AG09309 (cell line): ENCODE measurements at regions not wholly inside any gene's neighbourhood (a gene's known extent, or its start where the extent isn't known, plus 50 kb on each side); places are given as distances from the start of the nearest gene placed in this dataset.

Experiments
- DNase-seq: peaks from one replicate; pipeline ENCODE4 v3.0.0-alpha.2; 2010; ENCODE audit warnings: low read depth
- H3K4me3 ChIP-seq: 2 replicates; pipeline ENCODE4 v1.5.1; 2011; ENCODE audit warnings: mild to moderate bottlenecking, low read depth, low read length, moderate library complexity; ENCODE audit not compliant: control insufficient read depth
- TF ChIP-seq, protein P1 (sequence below): IDR thresholded peaks from 2 replicates; pipeline ENCODE4 v1.5.1; 2011; ENCODE audit warnings: mild to moderate bottlenecking, low read depth, low read length, inconsistent platforms; ENCODE audit not compliant: insufficient read depth, control insufficient read depth; ENCODE audit errors: missing control alignments

- TF ChIP-seq, protein P1, sequence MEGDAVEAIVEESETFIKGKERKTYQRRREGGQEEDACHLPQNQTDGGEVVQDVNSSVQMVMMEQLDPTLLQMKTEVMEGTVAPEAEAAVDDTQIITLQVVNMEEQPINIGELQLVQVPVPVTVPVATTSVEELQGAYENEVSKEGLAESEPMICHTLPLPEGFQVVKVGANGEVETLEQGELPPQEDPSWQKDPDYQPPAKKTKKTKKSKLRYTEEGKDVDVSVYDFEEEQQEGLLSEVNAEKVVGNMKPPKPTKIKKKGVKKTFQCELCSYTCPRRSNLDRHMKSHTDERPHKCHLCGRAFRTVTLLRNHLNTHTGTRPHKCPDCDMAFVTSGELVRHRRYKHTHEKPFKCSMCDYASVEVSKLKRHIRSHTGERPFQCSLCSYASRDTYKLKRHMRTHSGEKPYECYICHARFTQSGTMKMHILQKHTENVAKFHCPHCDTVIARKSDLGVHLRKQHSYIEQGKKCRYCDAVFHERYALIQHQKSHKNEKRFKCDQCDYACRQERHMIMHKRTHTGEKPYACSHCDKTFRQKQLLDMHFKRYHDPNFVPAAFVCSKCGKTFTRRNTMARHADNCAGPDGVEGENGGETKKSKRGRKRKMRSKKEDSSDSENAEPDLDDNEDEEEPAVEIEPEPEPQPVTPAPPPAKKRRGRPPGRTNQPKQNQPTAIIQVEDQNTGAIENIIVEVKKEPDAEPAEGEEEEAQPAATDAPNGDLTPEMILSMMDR, result no peak
- no peak for DNase-seq
- no peak overlapping the region for H3K4me3 ChIP-seq
Measured at GRCh38 chr2:74063486-74063885, 78.8 kb downstream of the TET3 start.

DNA sequence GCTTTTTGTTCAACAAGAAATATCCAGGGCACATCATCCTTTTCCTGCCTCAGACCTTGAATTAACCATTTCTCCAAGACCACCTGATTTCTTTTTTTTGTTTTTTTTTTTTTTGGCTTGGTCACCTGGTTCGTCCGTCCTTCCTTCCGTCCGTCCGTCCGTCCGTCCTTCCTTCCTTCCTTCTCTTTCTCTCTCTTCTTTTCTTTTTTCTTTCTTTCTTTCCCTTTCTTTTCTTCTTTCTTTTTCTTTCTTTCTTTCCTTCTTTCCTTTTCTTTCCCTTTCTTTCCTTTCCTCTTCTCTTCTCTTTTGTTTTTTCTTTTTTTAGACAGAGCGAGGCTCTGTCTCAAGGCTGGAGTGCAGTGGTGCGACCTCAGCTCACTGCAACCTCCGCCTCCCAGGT is 80.7 kb downstream of the TET3 start:
- TF ChIP-seq, protein P1, result no peak
- no peak for DNase-seq
- no peak overlapping the region for H3K4me3 ChIP-seq

- H3K4me3 ChIP-seq, result no peak overlapping the region
- DNase-seq, result no peak
- TF ChIP-seq, protein P1, result no peak
Measured at GRCh38 chr2:74066491-74067203, 81.1 kb downstream of the BOLA3 start.

DNA sequence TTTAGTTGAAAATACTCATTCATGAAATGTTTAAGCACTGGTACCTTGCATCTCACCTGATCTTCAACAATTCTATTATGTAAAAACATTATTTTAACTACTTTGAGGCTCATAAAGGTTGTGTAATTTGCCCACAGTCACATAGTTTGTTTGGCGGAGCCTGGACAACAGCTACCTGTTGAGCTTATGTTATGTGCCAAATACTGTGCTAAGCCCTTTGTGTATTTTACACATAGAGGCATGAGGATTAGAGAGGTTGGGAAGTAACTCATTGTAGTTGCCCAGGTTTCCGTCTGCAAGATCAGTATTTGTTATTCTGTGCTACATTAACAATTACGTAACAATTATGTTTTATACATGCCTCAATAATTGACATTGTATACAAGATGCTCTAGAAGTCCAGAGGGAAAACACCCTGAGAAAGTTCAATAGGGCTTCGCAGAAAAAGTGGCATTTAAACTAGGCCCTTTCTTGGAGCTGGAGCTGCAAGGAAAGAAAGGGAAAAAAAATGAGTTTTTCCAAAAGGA is 80.4 kb downstream of the BOLA3 start:
- TF ChIP-seq, protein P1, result no peak
- no peak overlapping the region for H3K4me3 ChIP-seq
- DNase-seq, result no peak

GRCh38 chr2:74070991-74071390 is 76.7 kb downstream of the BOLA3 start:
- DNase-seq, result no peak
- H3K4me3 ChIP-seq, result no peak overlapping the region
- TF ChIP-seq, protein P1, result no peak

GRCh38 chr2:74071426-74071825 is 76.3 kb downstream of the BOLA3 start:
- TF ChIP-seq, protein P1, result no peak

More at GRCh38 chr2:74071426-74071825, 76.3 kb downstream of the BOLA3 start:
- no peak overlapping the region for H3K4me3 ChIP-seq
- no peak for DNase-seq
